Kidney epithelial cell (primary cell): ENCODE measurements at regions not wholly inside any gene's neighbourhood (a gene's known extent, or its start where the extent isn't known, plus 50 kb on each side); places are given as distances from the start of the nearest gene placed in this dataset.

Experiments used
- DNase-seq: peaks from one replicate; pipeline ENCODE4 v3.0.0-alpha.2; 2010; ENCODE audit warnings: low read depth
- H3K27me3 ChIP-seq: 2 replicates; pipeline ENCODE4 v1.6.0; 2011; ENCODE audit warnings: low read length; ENCODE audit not compliant: control insufficient read depth, insufficient read depth
- H3K36me3 ChIP-seq: 2 replicates; pipeline ENCODE4 v1.5.1; 2011; ENCODE audit warnings: low read length; ENCODE audit not compliant: control insufficient read depth, insufficient read depth
- H3K4me3 ChIP-seq: 2 replicates; pipeline ENCODE4 v1.5.1; 2011; ENCODE audit warnings: low read depth, mild to moderate bottlenecking, control low read depth, low read length
- CTCF ChIP-seq: IDR thresholded peaks from 2 replicates; pipeline ENCODE4 v1.5.1; 2011; ENCODE audit warnings: mild to moderate bottlenecking, moderate library complexity, low read length, control low read depth, inconsistent platforms; ENCODE audit not compliant: insufficient read depth, poor library complexity, severe bottlenecking

DNA sequence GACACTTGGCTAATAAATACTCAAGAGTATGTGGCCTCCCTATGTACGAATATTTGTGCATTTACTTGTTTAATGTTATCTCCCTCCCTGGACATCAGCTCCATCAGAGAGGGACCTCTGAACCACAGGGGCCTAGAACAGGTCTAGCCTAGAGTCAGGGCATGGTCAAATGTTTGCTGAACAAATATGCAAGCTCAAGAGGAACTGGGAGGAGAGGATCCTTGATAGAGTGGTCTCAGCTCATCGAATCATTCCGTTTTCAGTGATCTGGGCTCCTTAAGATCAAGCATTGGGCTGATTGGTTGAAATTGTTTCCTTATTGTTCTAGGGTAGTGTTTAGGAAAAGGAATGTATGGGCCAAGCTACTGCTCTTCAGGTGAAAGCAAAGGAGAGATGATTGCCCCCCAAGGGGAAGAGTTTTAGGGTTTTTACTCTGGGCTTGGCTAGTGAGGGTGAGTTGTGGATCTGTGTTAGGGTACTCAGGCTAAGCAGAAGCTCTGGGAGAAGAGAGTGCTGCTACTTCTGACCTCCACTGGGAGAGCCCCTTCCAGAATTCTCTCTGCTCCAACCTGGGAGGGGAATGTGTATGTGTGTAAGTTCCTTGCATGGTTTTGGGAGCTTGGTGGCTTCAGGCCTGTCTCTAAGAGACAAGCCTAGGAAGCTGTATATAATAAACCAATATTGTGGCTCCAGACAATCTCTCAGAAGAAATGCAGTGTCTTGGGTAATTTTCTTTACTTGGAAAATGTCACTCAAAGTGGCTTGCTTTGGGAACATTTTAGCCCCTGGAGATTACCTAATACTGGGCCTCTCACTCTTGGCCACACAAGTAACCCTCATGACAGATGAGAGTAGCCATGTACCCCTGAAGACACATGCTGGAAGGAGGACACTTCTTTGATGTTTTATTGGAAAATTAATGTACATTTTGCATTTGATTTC, 110.0 kb downstream of the EMX2 start:
- Histone ChIP-seq H3K4me3 (no peak overlapping the region), H3K36me3 (no peaks in the 10 kb centered on the region), H3K27me3 (no peaks in the 10 kb centered on the region)
- DNase-seq = no peak
- no peak for TF ChIP-seq CTCF

- Histone ChIP-seq H3K36me3 (no peaks in the 10 kb centered on the region), H3K27me3 (no peaks in the 10 kb centered on the region), H3K4me3 (no peak overlapping the region)
- DNase-seq = peak; percentile 95
- TF ChIP-seq CTCF = no peak
Observed at GRCh38 chr10:117653170-117653515, 110.6 kb downstream of the EMX2 start.

GRCh38 chr10:117654105-117654504, 111.6 kb downstream of the EMX2 start:
- no peak for TF ChIP-seq CTCF
- H3K36me3 ChIP-seq = no peaks in the 10 kb centered on the region
- no peaks in the 10 kb centered on the region for H3K27me3 ChIP-seq
- DNase-seq = no peak
- H3K4me3 ChIP-seq = no peak overlapping the region

GRCh38 chr10:117656385-117657367, 114.1 kb downstream of the EMX2 start:
- H3K4me3 ChIP-seq = no peak overlapping the region
- H3K27me3 ChIP-seq = no peaks in the 10 kb centered on the region
- no peak for TF ChIP-seq CTCF
- no peaks in the 10 kb centered on the region for H3K36me3 ChIP-seq
- no peak for DNase-seq

DNA sequence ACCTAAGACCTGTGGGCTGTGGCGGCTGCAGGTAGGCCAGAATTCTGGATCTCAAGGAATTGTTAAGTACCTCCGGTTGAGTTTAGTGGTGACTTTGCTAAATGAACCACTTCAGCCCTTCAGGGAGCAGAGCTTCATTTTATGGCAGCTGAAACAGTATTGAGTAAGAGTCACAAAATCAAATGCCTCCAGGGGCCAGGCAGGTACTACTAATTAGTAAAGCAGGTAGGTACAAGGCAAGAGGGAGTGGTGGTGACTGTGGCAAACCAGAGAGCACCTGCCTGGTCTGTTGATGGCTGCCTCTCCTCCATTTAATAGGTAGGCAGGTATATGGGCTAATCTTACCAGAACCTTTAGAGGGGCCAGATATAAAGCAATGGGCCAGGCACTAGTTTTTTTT, 118.8 kb downstream of the EMX2 start:
- no peak for DNase-seq
- H3K27me3 ChIP-seq = no peaks in the 10 kb centered on the region
- H3K36me3 ChIP-seq = no peaks in the 10 kb centered on the region
- no peak for TF ChIP-seq CTCF
- H3K4me3 ChIP-seq = no peak overlapping the region
